ENCODE measurements at regions not wholly inside any gene's neighbourhood (a gene's known extent, or its start where the extent isn't known, plus 50 kb on each side); places are given as distances from the start of the nearest gene placed in this dataset.

DNA sequence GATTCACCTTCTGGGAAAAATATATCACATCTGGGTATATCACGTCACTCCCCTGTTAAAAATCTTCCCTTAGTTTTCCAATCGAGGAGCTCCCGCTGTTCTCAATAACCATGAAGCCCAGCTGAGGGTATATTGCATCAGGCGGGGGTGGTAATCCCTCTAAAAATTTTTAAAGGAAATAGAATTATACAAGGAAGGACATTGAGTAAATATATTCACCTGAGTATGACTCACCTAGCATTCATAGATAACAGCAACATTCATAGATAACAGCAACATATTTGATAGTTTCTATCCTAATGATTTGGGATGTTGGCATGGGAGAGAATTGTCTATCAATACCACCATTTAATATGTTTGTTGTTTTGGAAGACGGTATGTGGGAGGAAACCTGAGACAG is 473.6 kb downstream of the RMST start:
- TF ChIP-seq, protein P1, sequence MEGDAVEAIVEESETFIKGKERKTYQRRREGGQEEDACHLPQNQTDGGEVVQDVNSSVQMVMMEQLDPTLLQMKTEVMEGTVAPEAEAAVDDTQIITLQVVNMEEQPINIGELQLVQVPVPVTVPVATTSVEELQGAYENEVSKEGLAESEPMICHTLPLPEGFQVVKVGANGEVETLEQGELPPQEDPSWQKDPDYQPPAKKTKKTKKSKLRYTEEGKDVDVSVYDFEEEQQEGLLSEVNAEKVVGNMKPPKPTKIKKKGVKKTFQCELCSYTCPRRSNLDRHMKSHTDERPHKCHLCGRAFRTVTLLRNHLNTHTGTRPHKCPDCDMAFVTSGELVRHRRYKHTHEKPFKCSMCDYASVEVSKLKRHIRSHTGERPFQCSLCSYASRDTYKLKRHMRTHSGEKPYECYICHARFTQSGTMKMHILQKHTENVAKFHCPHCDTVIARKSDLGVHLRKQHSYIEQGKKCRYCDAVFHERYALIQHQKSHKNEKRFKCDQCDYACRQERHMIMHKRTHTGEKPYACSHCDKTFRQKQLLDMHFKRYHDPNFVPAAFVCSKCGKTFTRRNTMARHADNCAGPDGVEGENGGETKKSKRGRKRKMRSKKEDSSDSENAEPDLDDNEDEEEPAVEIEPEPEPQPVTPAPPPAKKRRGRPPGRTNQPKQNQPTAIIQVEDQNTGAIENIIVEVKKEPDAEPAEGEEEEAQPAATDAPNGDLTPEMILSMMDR (optimal IDR thresholded peaks at IDR 0.05 in 1 of 3, IDR thresholded peaks at IDR 0.05 in 1 of 3, conservative IDR thresholded peaks at IDR 0.05 in 1 of 3; ENCODE audit: extremely low read depth in 1 of 3, insufficient read depth in 2 of 3, low read length in 3 of 3): no peak
- TF ChIP-seq EZH2 (IDR thresholded peaks at IDR 0.05; ENCODE audit: low read length): no peak

Data from keratinocyte (primary cell).